Activated CD8-positive, alpha-beta memory T cell treated with anti-CD3 and anti-CD28 coated beads for 48 hours (primary cell): ENCODE measurements at regions not wholly inside any gene's neighbourhood (a gene's known extent, or its start where the extent isn't known, plus 50 kb on each side); places are given as distances from the start of the nearest gene placed in this dataset.

ENCODE experiments used
- DNase-seq, 3 experiments: peaks; one replicate each; pipeline ENCODE4 v3.0.0-alpha.2; 2020; ENCODE audit warnings: low read depth in 2 of 3, low spot score in 2 of 3

DNA sequence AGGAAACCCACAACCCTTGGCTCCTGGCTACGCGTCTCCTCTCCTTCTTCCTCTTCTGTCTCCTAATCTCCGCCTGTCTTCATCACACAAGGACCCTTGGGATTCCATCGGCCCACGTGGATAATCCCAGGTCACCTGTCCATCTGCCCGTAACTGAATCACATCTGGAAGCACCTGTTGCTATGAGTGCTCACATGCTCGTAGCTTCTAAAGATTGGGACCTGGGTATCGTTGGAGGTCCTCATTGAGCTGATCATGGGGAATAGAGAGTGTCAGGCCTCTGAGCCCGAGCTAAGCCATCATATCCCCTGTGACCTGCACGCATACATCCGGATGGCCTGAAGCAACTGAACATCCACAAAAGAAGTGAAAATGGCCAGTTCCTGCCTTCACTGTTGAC is 175.4 kb downstream of the SHOX start:
- DNase-seq, result no peak

DNA sequence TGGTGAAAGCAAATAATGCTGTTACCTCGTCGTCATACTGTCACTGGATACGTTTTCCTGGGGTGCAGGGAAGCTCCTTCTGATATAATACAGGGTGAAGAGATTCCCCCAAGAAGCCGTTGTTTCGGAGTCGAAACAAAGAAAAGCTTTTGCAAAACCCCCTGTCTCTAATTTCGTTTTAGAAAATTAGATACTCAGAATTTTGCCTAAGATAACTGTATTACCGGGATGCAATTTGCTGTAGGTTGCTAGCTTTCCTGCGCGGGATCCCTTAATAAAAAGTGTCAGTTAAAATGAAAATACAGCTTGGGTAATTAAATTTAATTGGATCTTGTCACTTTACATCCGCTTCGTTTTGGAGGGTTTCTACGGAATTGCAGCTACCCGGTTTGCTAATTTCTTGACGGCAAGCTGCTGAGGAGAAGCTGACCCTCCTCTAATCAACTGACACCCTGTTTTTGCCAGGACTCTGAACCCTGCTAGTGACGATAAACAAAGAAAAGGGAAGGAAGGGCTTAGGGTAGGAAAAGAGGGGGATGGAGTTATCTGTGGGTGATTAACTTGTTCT is 174.6 kb downstream of the SHOX start:
- no peak for DNase-seq

- no peak for DNase-seq
Measured at GRCh38 chrX:802846-803245, 172.3 kb downstream of the SHOX start.

- DNase-seq, result no peak
Measured at GRCh38 chrX:799808-800207, 169.2 kb downstream of the SHOX start.

DNA sequence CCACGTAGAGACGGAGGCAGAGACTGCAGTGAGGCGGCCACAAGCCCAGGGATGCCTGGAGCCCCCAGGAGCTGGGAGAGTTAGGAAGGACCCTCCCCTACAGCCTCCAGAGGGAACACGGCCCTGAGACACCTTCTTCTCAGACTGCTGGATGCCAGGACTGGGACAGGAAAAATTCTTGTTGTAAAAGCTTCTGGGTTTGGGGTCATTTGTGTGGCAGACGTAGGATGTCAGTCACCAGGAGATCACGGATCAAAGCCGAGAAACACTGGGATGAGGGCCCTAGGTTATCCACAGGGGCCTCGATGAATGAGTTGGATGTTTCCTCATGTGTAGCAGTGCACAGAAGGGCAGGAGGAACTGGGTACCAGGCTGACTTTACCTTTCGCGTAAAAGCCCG is 163.7 kb downstream of the SHOX start:
- DNase-seq, result no peak

GRCh38 chrX:793216-793770 is 162.7 kb downstream of the SHOX start:
- no peak for DNase-seq

GRCh38 chrX:791479-792034 is 161.0 kb downstream of the SHOX start:
- DNase-seq, result no peak

- DNase-seq, result no peak
Measured at GRCh38 chrX:790783-791360, 160.3 kb downstream of the SHOX start.

- DNase-seq, result no peak
Measured at GRCh38 chrX:790041-790506, 159.5 kb downstream of the SHOX start.

DNA sequence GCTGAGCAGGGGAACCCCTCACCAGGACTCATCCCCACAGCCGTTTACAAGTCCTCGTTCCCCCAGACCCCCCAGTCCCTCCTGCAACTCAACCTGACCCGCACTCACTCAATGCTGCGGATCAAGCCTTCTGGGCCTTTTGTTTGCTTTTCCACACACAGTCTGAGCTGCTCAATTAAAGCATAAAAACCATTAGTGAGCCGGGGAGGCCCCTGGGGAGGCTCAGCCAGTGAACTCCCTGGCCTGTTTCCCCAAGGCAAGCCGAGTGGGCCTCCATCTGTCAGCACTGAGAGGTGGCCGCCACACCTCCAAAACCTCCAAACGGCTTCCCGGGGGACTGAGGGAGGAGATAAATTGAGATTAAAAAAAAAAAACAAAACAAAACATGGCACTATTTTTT is 158.5 kb downstream of the SHOX start:
- no peak for DNase-seq

- no peak for DNase-seq
Measured at GRCh38 chrX:786441-786881, 155.9 kb downstream of the SHOX start.

GRCh38 chrX:784829-785228 is 154.2 kb downstream of the SHOX start:
- DNase-seq, result no peak

DNA sequence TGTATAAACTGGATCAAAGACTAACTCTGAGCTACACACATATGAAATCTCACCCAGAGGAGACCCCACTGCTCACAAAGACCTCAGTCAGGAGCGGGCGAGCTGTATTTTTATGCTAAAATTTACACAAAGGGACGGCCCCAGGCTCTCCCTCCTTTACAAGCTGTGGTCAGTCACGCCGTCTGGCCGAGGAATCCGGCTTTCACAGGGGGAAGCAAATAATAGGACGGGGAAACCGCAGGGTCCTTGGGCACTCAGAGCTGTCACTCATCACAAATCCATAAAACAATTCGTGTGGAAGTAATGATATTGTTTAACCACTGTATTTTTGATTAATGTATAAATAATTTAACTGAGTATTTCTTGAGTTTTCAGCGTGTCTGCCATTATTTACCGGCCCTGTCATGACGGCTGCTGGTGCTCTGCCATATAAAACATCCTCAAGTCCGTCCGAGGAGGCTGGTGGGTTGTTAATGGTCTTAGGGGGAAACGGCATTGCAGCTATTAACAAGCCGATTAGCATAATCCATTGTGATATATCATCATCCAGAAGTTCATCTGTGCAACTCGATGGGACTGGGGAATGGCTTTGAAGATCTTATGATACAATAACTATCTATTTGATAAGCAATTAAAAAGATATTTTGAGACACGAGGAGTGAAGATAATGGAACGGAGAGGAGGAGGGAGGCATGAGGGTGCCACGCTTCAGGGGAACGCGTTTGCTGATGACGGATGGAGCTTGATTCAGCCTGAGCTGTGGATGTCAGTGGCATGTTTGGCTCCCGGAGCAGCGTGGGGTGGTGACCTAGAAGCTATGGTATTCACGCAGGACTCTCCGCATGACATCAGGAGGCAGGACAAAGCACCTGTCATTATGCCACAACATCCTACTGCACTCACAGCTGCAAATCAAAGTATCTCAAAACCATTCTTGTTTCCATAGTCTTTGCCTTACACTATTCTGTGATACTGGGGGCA is 150.9 kb downstream of the SHOX start:
- no peak for DNase-seq

DNA sequence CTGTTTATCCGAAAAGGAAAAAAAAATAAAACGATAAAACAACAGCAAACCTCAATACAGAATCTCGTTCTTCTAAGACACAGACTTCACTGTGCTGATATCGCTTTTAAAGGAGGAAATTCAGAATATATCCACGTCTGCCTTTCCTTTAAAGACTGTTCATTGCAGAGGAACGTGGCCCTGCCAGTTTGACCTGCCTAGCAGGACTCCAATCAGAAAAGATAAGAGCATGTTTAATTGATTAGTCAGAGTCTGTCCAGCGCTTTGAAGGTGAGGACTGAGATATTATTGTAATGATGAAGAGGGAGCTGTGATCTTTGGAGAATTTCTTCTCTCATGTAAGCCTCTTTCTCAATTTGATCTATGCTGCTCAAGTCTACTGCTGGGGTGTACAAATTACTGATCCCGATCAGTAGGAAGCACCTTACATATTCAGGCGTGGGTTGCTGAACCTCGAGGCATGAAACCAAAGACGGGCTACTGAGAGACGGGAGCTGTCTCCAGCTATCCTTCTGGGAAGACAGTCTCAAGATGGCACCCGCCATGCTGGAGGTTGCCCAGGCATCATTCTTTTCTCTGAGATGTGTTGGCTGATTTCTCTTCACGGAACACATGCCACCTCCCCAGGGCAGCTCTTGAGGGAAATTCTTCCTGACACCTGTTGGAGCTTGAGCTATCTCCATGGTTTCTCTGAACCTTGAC is 146.1 kb downstream of the SHOX start:
- DNase-seq, result no peak

DNA sequence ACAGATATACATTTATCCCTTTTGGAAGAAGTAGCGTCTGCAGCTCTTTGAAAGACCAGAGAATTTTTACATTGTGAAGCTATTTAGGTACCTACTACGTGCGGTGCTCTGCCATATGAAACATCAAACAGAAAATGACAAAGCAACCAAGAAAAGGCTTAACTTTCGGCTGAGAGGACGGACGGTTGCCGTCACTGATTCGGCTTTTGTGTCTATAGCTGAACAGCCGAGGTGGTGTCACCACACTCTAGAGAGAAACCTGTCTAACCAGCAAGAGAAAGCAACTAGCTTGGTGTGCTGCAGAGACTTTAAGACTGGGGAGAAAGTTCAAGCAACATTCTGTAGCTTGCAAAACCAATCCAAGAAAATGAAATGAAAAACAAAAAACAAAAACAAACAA is 145.5 kb downstream of the SHOX start:
- DNase-seq, result no peak

- no peak for DNase-seq
Measured at GRCh38 chrX:774536-774935, 143.9 kb downstream of the SHOX start.

- no peak for DNase-seq
Measured at GRCh38 chrX:773292-774025, 142.9 kb downstream of the SHOX start.

- DNase-seq, result no peak
Measured at GRCh38 chrX:771536-771935, 140.9 kb downstream of the SHOX start.

DNA sequence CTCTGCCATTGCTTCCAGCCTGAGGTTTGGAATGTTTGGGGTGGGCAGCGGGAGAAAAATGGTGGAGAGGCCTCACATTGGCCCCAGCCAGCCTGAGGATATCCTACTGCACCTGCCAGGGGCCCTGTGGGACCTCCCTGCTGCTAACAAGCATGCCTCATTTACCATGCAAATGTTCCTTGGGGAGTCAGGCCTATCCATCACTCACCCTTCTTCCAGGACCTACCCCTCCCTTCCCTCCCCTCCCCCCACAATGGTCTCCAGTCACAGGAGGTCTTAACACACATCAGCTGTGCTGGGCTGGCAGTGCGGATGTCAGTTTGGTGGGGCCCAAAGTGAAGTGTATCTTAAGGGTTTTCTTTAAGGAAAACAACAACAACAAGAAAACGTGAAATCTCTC is 139.2 kb downstream of the SHOX start:
- DNase-seq, result no peak

DNA sequence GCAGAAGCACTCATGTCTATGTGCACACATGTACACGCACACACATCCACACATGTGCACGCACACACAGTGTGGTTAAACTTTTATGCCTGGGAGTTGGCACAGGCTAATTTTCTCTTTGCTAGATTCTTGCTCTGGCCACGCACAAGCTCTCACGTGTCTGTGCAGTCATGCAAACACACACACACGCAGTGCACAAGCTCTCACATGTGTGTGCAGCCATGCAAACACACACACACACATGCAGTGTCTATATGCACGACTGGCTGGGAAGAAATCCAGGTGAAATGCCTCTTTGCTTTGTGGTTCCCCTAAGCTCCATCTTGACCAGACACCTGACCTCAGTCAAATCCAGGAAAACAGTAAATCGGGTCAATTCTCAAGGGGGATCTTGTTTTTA is 138.0 kb downstream of the SHOX start:
- DNase-seq, result no peak
